B cell (primary cell): ENCODE measurements at regions not wholly inside any gene's neighbourhood (a gene's known extent, or its start where the extent isn't known, plus 50 kb on each side); places are given as distances from the start of the nearest gene placed in this dataset.

Experiments
- CTCF ChIP-seq: fragments of 200-600 bp; IDR thresholded peaks from one replicate; pipeline ENCODE4 v1.8.0; 2022; ENCODE audit warnings: antibody characterized with exemption, mild to moderate bottlenecking
- EZH2 ChIP-seq: IDR thresholded peaks from 2 replicates; pipeline ENCODE4 v1.6.1; 2012; ENCODE audit warnings: borderline replicate concordance, low read depth, mild to moderate bottlenecking, moderate library complexity, low read length; ENCODE audit not compliant: insufficient read depth, poor library complexity, severe bottlenecking

GRCh38 chr20:30593572-30593971 is 663.9 kb upstream of the DEFB115 start:
- no peak for TF ChIP-seq CTCF
- no peak for TF ChIP-seq EZH2
